ENCODE measurements at regions not wholly inside any gene's neighbourhood (a gene's known extent, or its start where the extent isn't known, plus 50 kb on each side); places are given as distances from the start of the nearest gene placed in this dataset.

DNA sequence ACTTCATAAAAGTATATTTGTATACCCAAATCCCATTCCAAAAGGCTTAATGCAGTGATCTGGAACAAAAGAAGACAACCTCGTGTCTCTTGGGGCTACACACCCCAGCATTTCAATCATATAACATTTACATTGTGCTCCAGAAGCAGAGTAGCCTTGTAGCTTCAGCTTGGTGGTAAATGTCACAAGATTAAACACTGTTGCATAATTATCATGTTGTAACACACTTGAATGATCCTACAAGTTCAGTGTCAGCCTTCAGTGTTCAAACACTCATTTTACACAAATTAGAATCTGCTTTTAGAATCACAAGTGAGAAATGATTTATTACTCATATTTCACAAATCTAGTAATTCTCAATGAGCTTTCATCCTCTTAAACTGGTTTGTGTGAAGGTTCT is 122.6 kb downstream of the CNTN3 start:
- TF ChIP-seq ZNF24 (IDR thresholded peaks at IDR 0.05) (no peak), SIN3A (IDR thresholded peaks at IDR 0.05; ENCODE audit: low read depth, low read length) (no peak), ATF7 (IDR thresholded peaks at IDR 0.05; ENCODE audit: low read depth) (no peak)
- TF ChIP-seq, protein P1, sequence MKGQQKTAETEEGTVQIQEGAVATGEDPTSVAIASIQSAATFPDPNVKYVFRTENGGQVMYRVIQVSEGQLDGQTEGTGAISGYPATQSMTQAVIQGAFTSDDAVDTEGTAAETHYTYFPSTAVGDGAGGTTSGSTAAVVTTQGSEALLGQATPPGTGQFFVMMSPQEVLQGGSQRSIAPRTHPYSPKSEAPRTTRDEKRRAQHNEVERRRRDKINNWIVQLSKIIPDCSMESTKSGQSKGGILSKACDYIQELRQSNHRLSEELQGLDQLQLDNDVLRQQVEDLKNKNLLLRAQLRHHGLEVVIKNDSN (IDR thresholded peaks at IDR 0.05; ENCODE audit: borderline replicate concordance, extremely low read length, insufficient read depth, low read depth, low read length): no peak
- TF ChIP-seq, protein P2, sequence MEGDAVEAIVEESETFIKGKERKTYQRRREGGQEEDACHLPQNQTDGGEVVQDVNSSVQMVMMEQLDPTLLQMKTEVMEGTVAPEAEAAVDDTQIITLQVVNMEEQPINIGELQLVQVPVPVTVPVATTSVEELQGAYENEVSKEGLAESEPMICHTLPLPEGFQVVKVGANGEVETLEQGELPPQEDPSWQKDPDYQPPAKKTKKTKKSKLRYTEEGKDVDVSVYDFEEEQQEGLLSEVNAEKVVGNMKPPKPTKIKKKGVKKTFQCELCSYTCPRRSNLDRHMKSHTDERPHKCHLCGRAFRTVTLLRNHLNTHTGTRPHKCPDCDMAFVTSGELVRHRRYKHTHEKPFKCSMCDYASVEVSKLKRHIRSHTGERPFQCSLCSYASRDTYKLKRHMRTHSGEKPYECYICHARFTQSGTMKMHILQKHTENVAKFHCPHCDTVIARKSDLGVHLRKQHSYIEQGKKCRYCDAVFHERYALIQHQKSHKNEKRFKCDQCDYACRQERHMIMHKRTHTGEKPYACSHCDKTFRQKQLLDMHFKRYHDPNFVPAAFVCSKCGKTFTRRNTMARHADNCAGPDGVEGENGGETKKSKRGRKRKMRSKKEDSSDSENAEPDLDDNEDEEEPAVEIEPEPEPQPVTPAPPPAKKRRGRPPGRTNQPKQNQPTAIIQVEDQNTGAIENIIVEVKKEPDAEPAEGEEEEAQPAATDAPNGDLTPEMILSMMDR (IDR thresholded peaks at IDR 0.05 in 2 of 3, conservative IDR thresholded peaks at IDR 0.05 in 1 of 3; ENCODE audit: control insufficient read depth in 2 of 3, extremely low read depth in 1 of 3, insufficient read depth in 1 of 3, low read depth in 3 of 3, low read length in 3 of 3): no peak

All from GM12878 (cell line).